H9 (cell line): ENCODE measurements at regions not wholly inside any gene's neighbourhood (a gene's known extent, or its start where the extent isn't known, plus 50 kb on each side); places are given as distances from the start of the nearest gene placed in this dataset.

Source experiments
- DNase-seq: peaks from one replicate; pipeline ENCODE4 v3.0.0-alpha.2; 2017
- H2AFZ ChIP-seq: one replicate; pipeline ENCODE4 v1.6.1; 2013; ENCODE audit warnings: mild to moderate bottlenecking, low read length, control low read depth, moderate library complexity
- H2AK5ac ChIP-seq: 2 replicates; pipeline ENCODE4 v1.6.1; 2013; ENCODE audit warnings: low read length, control low read depth, mixed read lengths; ENCODE audit not compliant: insufficient read length
- H2BK120ac ChIP-seq: one replicate; pipeline ENCODE4 v1.6.1; 2013; ENCODE audit warnings: low read depth, mild to moderate bottlenecking, low read length, control low read depth, inconsistent platforms; ENCODE audit not compliant: poor library complexity, severe bottlenecking
- H2BK12ac ChIP-seq: 2 replicates; pipeline ENCODE4 v1.6.1; 2013; ENCODE audit warnings: low read length, control low read depth, mixed read lengths, low read depth; ENCODE audit not compliant: insufficient read length
- H2BK15ac ChIP-seq: 2 replicates; pipeline ENCODE4 v1.6.1; 2013; ENCODE audit warnings: low read depth, low read length, control low read depth
- H2BK20ac ChIP-seq: one replicate; pipeline ENCODE4 v1.6.1; 2013; ENCODE audit warnings: low read depth, mild to moderate bottlenecking, low read length, control low read depth, inconsistent platforms; ENCODE audit not compliant: poor library complexity, severe bottlenecking
- H2BK5ac ChIP-seq: 2 replicates; pipeline ENCODE4 v1.6.1; 2013; ENCODE audit warnings: low read length, control low read depth, mixed read lengths; ENCODE audit not compliant: insufficient read length
- H3K14ac ChIP-seq: 2 replicates; pipeline ENCODE4 v1.6.1; 2013; ENCODE audit warnings: low read length, control low read depth; ENCODE audit not compliant: insufficient read depth
- H3K18ac ChIP-seq: 2 replicates; pipeline ENCODE4 v1.6.1; 2013; ENCODE audit warnings: low read depth, mild to moderate bottlenecking, mixed read lengths, low read length, control low read depth; ENCODE audit not compliant: insufficient read length
- H3K23ac ChIP-seq: 2 replicates; pipeline ENCODE4 v1.6.1; 2013; ENCODE audit warnings: low read length, control low read depth, mixed read lengths, low read depth; ENCODE audit not compliant: insufficient read length
- H3K23me2 ChIP-seq: 2 replicates; pipeline ENCODE4 v1.6.1; 2013; ENCODE audit warnings: low read depth, mild to moderate bottlenecking, mixed read lengths, low read length, control low read depth; ENCODE audit not compliant: insufficient read length, poor library complexity, severe bottlenecking
- H3K27ac ChIP-seq: 2 replicates; pipeline ENCODE4 v1.5.1; 2013; ENCODE audit warnings: low read length, control low read depth, mixed read lengths, low read depth; ENCODE audit not compliant: insufficient read length
- H3K27me3 ChIP-seq: 2 replicates; pipeline ENCODE4 v1.6.1; 2013; ENCODE audit warnings: low read length, control low read depth, inconsistent platforms; ENCODE audit not compliant: insufficient read depth
- H3K4ac ChIP-seq: 2 replicates; pipeline ENCODE4 v1.6.1; 2013; ENCODE audit warnings: low read depth, mild to moderate bottlenecking, control low read depth, inconsistent platforms, low read length, moderate library complexity
- H3K4me1 ChIP-seq: 2 replicates; pipeline ENCODE4 v1.6.1; 2013; ENCODE audit warnings: low read length, control low read depth, inconsistent platforms; ENCODE audit not compliant: insufficient read depth
- H3K4me2 ChIP-seq: 2 replicates; pipeline ENCODE4 v1.6.1; 2013; ENCODE audit warnings: low read length, control low read depth, mixed read lengths; ENCODE audit not compliant: insufficient read length, insufficient read depth
- H3K56ac ChIP-seq: 2 replicates; pipeline ENCODE4 v1.6.1; 2013; ENCODE audit warnings: low read depth, mild to moderate bottlenecking, mixed read lengths, low read length, control low read depth; ENCODE audit not compliant: insufficient read length
- H3K79me1 ChIP-seq: 2 replicates; pipeline ENCODE4 v1.6.1; 2013; ENCODE audit warnings: low read depth, mild to moderate bottlenecking, moderate library complexity, low read length, control low read depth, inconsistent platforms; ENCODE audit not compliant: insufficient read depth, poor library complexity, severe bottlenecking
- H3K79me2 ChIP-seq: 2 replicates; pipeline ENCODE4 v1.6.1; 2013; ENCODE audit warnings: low read length, control low read depth, inconsistent platforms; ENCODE audit not compliant: insufficient read depth
- H3K9ac ChIP-seq: 2 replicates; pipeline ENCODE4 v1.6.1; 2013; ENCODE audit warnings: low read length, control low read depth, mixed read lengths; ENCODE audit not compliant: insufficient read length; ENCODE audit errors: extremely low read depth
- H3K9me3 ChIP-seq: one replicate; pipeline ENCODE4 v1.6.1; 2013; ENCODE audit warnings: low read depth, low read length, inconsistent platforms; ENCODE audit not compliant: control insufficient read depth
- H3T11ph ChIP-seq: one replicate; pipeline ENCODE4 v1.6.1; 2013; ENCODE audit warnings: mild to moderate bottlenecking, low read length, control low read depth, inconsistent platforms
- H4K20me1 ChIP-seq: one replicate; pipeline ENCODE4 v1.6.1; 2013; ENCODE audit not compliant: control insufficient read depth, insufficient read length, insufficient read depth
- H4K5ac ChIP-seq: 2 replicates; pipeline ENCODE4 v1.6.1; 2013; ENCODE audit warnings: low read depth, mild to moderate bottlenecking, mixed read lengths, low read length, control low read depth; ENCODE audit not compliant: insufficient read length
- H4K8ac ChIP-seq: replicated peaks from 2 replicates; pipeline ENCODE4 v1.6.1; 2013; ENCODE audit warnings: low read length, control low read depth, mixed read lengths, low read depth; ENCODE audit not compliant: insufficient read length
- H4K91ac ChIP-seq: 2 replicates; pipeline ENCODE4 v1.6.1; 2013; ENCODE audit warnings: low read depth, mild to moderate bottlenecking, moderate library complexity, mixed read lengths, low read length, control low read depth; ENCODE audit not compliant: insufficient read length
- H3K27ac Mint-ChIP-seq, 3 experiments: 2 replicates in 2 of 3; 3 replicates in 1 of 3; pipeline ENCODE4 v1.8.0; 2020 to 2021; ENCODE audit warnings: mixed read lengths in 3 of 3, mild to moderate bottlenecking in 1 of 3, moderate library complexity in 1 of 3
- H3K27me3 Mint-ChIP-seq: 2 replicates; pipeline ENCODE4 v1.8.0; 2021; ENCODE audit warnings: low read depth, mild to moderate bottlenecking, moderate library complexity, mixed read lengths
- H3K36me3 Mint-ChIP-seq, 3 experiments: 2 replicates in 2 of 3; 3 replicates in 1 of 3; pipeline ENCODE4 v1.8.0; 2020 to 2021; ENCODE audit warnings: low read depth in 3 of 3, mixed read lengths in 3 of 3; ENCODE audit not compliant: insufficient read depth in 1 of 3
- H3K4me1 Mint-ChIP-seq, 2 experiments: 2 replicates each; pipeline ENCODE4 v1.8.0; 2020; ENCODE audit warnings: mixed read lengths in 2 of 2
- H3K4me3 Mint-ChIP-seq, 2 experiments: 2 replicates in 1 of 2; 3 replicates in 1 of 2; pipeline ENCODE4 v1.8.0; 2020 to 2021; ENCODE audit warnings: mild to moderate bottlenecking in 2 of 2, mixed read lengths in 2 of 2, moderate library complexity in 1 of 2
- H3K9me3 Mint-ChIP-seq, 2 experiments: 2 replicates in 1 of 2; 3 replicates in 1 of 2; pipeline ENCODE4 v1.8.0; 2020; ENCODE audit warnings: mild to moderate bottlenecking in 2 of 2, mixed read lengths in 2 of 2, moderate library complexity in 1 of 2
- CTCF ChIP-seq: fragments of 200-600 bp; sonication (generic); conservative IDR thresholded peaks from 3 replicates; pipeline ENCODE4 v1.8.0; 2021; ENCODE audit warnings: antibody characterized with exemption, mild to moderate bottlenecking

- H3K9me3 Mint-ChIP-seq: peaks cover 11 to 19% of the 10 kb centered on the region in 2 experiments; a peak in 4 of 5 replicates
Measured at GRCh38 chr2:217171874-217172273, 312.0 kb upstream of the TNP1 start.

More at GRCh38 chr2:217171874-217172273, 312.0 kb upstream of the TNP1 start:
- Histone ChIP-seq H4K5ac (no peak overlapping the region), H2BK120ac (no peak overlapping the region), H3K23me2 (no peaks in the 10 kb centered on the region), H4K8ac (no peak overlapping the region), H2BK20ac (no peak overlapping the region), H3K79me1 (no peaks in the 10 kb centered on the region), H3T11ph (no peak overlapping the region), H3K14ac (no peak overlapping the region), H3K9me3 (no peaks in the 10 kb centered on the region), H2AK5ac (no peak overlapping the region), H3K23ac (no peak overlapping the region), H4K91ac (no peak overlapping the region), H3K56ac (no peak overlapping the region), H2BK5ac (no peak overlapping the region), H3K9ac (no peak overlapping the region), H3K4me1 (no peaks in the 10 kb centered on the region), H2AFZ (no peak overlapping the region), H4K20me1 (no peaks in the 10 kb centered on the region), H2BK12ac (no peak overlapping the region), H3K18ac (no peak overlapping the region), H3K27me3 (no peaks in the 10 kb centered on the region), H3K4ac (no peak overlapping the region), H3K79me2 (no peaks in the 10 kb centered on the region), H3K4me2 (no peak overlapping the region), H3K27ac (no peak overlapping the region), H2BK15ac (no peak overlapping the region)
- H3K27me3 Mint-ChIP-seq: peaks cover 7% of the 10 kb centered on the region
- no peak for DNase-seq
- no peak overlapping the region for H3K27ac Mint-ChIP-seq
- TF ChIP-seq CTCF: no peak
- peaks cover 0 to 8% (median 0%) of the 10 kb centered on the region in 3 experiments; a peak in 2 of 7 replicates for H3K36me3 Mint-ChIP-seq
- H3K4me3 Mint-ChIP-seq: no peak overlapping the region
- no peaks in the 10 kb centered on the region for H3K4me1 Mint-ChIP-seq
